ENCODE measurements at regions not wholly inside any gene's neighbourhood (a gene's known extent, or its start where the extent isn't known, plus 50 kb on each side); places are given as distances from the start of the nearest gene placed in this dataset.

GRCh38 chr10:33674491-33674890 lies 340.0 kb upstream of the NRP1 start:
- no peak for FAIRE-seq
- no peak for TF ChIP-seq CTCF (IDR thresholded peaks at IDR 0.05; ENCODE audit: insufficient read depth, low read length, severe bottlenecking)

GRCh38 chr10:33673839-33674415 lies 339.5 kb upstream of the NRP1 start:
- H3K27me3 ChIP-seq (ENCODE audit: control insufficient read depth, insufficient read depth, low read length): no peaks in the 10 kb centered on the region
- no peak for DNase-seq (ENCODE audit: low read depth)
- no peak for FAIRE-seq
- no peaks in the 10 kb centered on the region for H3K36me3 ChIP-seq (ENCODE audit: control insufficient read depth, insufficient read depth, low read length)
- H3K4me3 ChIP-seq (ENCODE audit: low read depth, low read length): no peak overlapping the region
- no peak for TF ChIP-seq CTCF (IDR thresholded peaks at IDR 0.05; ENCODE audit: insufficient read depth, low read length, severe bottlenecking)

More at GRCh38 chr10:33674491-33674890, 340.0 kb upstream of the NRP1 start:
- Histone ChIP-seq H3K27me3 (ENCODE audit: control insufficient read depth, insufficient read depth, low read length) (no peaks in the 10 kb centered on the region), H3K36me3 (ENCODE audit: control insufficient read depth, insufficient read depth, low read length) (no peaks in the 10 kb centered on the region), H3K4me3 (ENCODE audit: low read depth, low read length) (no peak overlapping the region)
- DNase-seq (ENCODE audit: low read depth): no peak

GRCh38 chr10:33669904-33670303 lies 335.4 kb upstream of the NRP1 start:
- no peaks in the 10 kb centered on the region for H3K36me3 ChIP-seq (ENCODE audit: control insufficient read depth, insufficient read depth, low read length)
- no peaks in the 10 kb centered on the region for H3K27me3 ChIP-seq (ENCODE audit: control insufficient read depth, insufficient read depth, low read length)
- no peak for DNase-seq (ENCODE audit: low read depth)
- H3K4me3 ChIP-seq (ENCODE audit: low read depth, low read length): no peak overlapping the region
- no peak for FAIRE-seq
- TF ChIP-seq CTCF (IDR thresholded peaks at IDR 0.05; ENCODE audit: insufficient read depth, low read length, severe bottlenecking): no peak

- no peaks in the 10 kb centered on the region for H3K27me3 ChIP-seq (ENCODE audit: control insufficient read depth, insufficient read depth, low read length)
- H3K4me3 ChIP-seq (ENCODE audit: low read depth, low read length): no peak overlapping the region
- FAIRE-seq: peak; percentile 87
- no peak for DNase-seq (ENCODE audit: low read depth)
- H3K36me3 ChIP-seq (ENCODE audit: control insufficient read depth, insufficient read depth, low read length): no peaks in the 10 kb centered on the region
- no peak for TF ChIP-seq CTCF (IDR thresholded peaks at IDR 0.05; ENCODE audit: insufficient read depth, low read length, severe bottlenecking)
Observed at GRCh38 chr10:33666686-33667480, 332.4 kb upstream of the NRP1 start.

GRCh38 chr10:33665501-33665900 lies 331.0 kb upstream of the NRP1 start:
- Histone ChIP-seq H3K36me3 (ENCODE audit: control insufficient read depth, insufficient read depth, low read length) (no peaks in the 10 kb centered on the region), H3K27me3 (ENCODE audit: control insufficient read depth, insufficient read depth, low read length) (no peaks in the 10 kb centered on the region), H3K4me3 (ENCODE audit: low read depth, low read length) (no peak overlapping the region)
- no peak for TF ChIP-seq CTCF (IDR thresholded peaks at IDR 0.05; ENCODE audit: insufficient read depth, low read length, severe bottlenecking)
- FAIRE-seq: no peak
- DNase-seq (ENCODE audit: low read depth): peak; percentile 83
